WTC11 (cell line): ENCODE measurements at regions not wholly inside any gene's neighbourhood (a gene's known extent, or its start where the extent isn't known, plus 50 kb on each side); places are given as distances from the start of the nearest gene placed in this dataset.
A peak's percentile ranks its signal among the peaks of the same experiment; 100 is the strongest.

Source experiments
- ATAC-seq: fragments of 200-7000 bp; cut with Tn5 transposase; 2 replicates; pipeline ENCODE4 v1.10.0; 2021; ENCODE audit warnings: mild to moderate bottlenecking, moderate library complexity
- CTCF ChIA-PET: fragments of 300-600 bp; sonication (Branson Sonifier 250); formaldehyde crosslinking; loops from one replicate; lab custom pipeline; 2021; ENCODE audit warnings: antibody characterized with exemption; lab: Charles Lee
- POLR2A ChIA-PET: fragments of 350-600 bp; sonication (Branson Sonifier 250); formaldehyde crosslinking; loops from one replicate; lab custom pipeline; 2021; ENCODE audit warnings: antibody characterized with exemption; lab: Charles Lee
- DNase-seq: peaks from one replicate; pipeline ENCODE4 v3.0.0; 2021; ENCODE audit warnings: low spot score
- H3K27ac Mint-ChIP-seq: 2 replicates; pipeline ENCODE4 v1.8.0; 2021; ENCODE audit warnings: mixed read lengths
- H3K27me3 Mint-ChIP-seq: 2 replicates; pipeline ENCODE4 v1.8.0; 2021; ENCODE audit warnings: low read depth, mild to moderate bottlenecking, moderate library complexity, mixed read lengths
- H3K36me3 Mint-ChIP-seq: 2 replicates; pipeline ENCODE4 v1.8.0; 2021; ENCODE audit warnings: mixed read lengths
- H3K4me1 Mint-ChIP-seq: 2 replicates; pipeline ENCODE4 v1.8.0; 2022; ENCODE audit warnings: mixed read lengths
- H3K4me3 Mint-ChIP-seq: 2 replicates; pipeline ENCODE4 v1.8.0; 2021; ENCODE audit warnings: mild to moderate bottlenecking, moderate library complexity, mixed read lengths
- H3K9me3 Mint-ChIP-seq: 2 replicates; pipeline ENCODE4 v1.8.0; 2021; ENCODE audit warnings: mixed read lengths
- ELF4 ChIP-seq: sonication (generic); formaldehyde crosslinking; IDR thresholded peaks from 2 replicates; pipeline ENCODE4 v1.8.1; 2022; ENCODE audit warnings: low read depth, mild to moderate bottlenecking, moderate library complexity, missing genetic modification reagents
- JUN ChIP-seq: sonication (generic); formaldehyde crosslinking; IDR thresholded peaks from 2 replicates; pipeline ENCODE4 v1.8.0; 2023; ENCODE audit warnings: mild to moderate bottlenecking, missing genetic modification reagents
- NFYB ChIP-seq: sonication (generic); formaldehyde crosslinking; conservative IDR thresholded peaks from 2 replicates; pipeline ENCODE4 v1.8.0; 2022; ENCODE audit warnings: low read depth, missing genetic modification reagents
- NR1H2 ChIP-seq: sonication (generic); formaldehyde crosslinking; IDR thresholded peaks from 2 replicates; pipeline ENCODE4 v1.9.0; 2021; ENCODE audit warnings: mild to moderate bottlenecking, moderate library complexity, missing genetic modification reagents
- SMAD3 ChIP-seq: sonication (generic); formaldehyde crosslinking; IDR thresholded peaks from 2 replicates; pipeline ENCODE4 v1.8.0; 2022; ENCODE audit warnings: missing genetic modification reagents, mild to moderate bottlenecking, borderline replicate concordance
- SMAD4 ChIP-seq: sonication (generic); formaldehyde crosslinking; IDR thresholded peaks from 2 replicates; pipeline ENCODE4 v1.8.0; 2022; ENCODE audit warnings: mild to moderate bottlenecking, missing genetic modification reagents
- SOX15 ChIP-seq: fragments of 250-450 bp; sonication (Bioruptor Pico); IDR thresholded peaks from 2 replicates; pipeline ENCODE4 v1.9.0; 2021; ENCODE audit warnings: mild to moderate bottlenecking
- TCF7 ChIP-seq: sonication (generic); formaldehyde crosslinking; IDR thresholded peaks from 2 replicates; pipeline ENCODE4 v1.8.0; 2022; ENCODE audit warnings: mild to moderate bottlenecking, low read depth, missing genetic modification reagents, moderate library complexity
- ZBTB21 ChIP-seq: sonication (generic); formaldehyde crosslinking; IDR thresholded peaks from 2 replicates; pipeline ENCODE4 v1.8.1; 2023; ENCODE audit warnings: mild to moderate bottlenecking, missing genetic modification reagents, borderline replicate concordance
- ZNF232 ChIP-seq: sonication (generic); formaldehyde crosslinking; IDR thresholded peaks from 2 replicates; pipeline ENCODE4 v1.8.0; 2022; ENCODE audit warnings: mild to moderate bottlenecking, missing genetic modification reagents
- ZNF263 ChIP-seq: sonication (generic); formaldehyde crosslinking; IDR thresholded peaks from 2 replicates; pipeline ENCODE4 v1.8.1; 2022; ENCODE audit warnings: low read depth, mild to moderate bottlenecking, moderate library complexity, missing genetic modification reagents
- ZNF671 ChIP-seq: fragments of 250-450 bp; sonication (Bioruptor Pico); IDR thresholded peaks from 2 replicates; pipeline ENCODE4 v1.8.0; 2021; ENCODE audit warnings: mild to moderate bottlenecking
- TF ChIP-seq, protein P1 (sequence below): sonication (generic); formaldehyde crosslinking; IDR thresholded peaks from 2 replicates; pipeline ENCODE4 v1.8.0; 2022; ENCODE audit warnings: missing genetic modification reagents
- TF ChIP-seq, protein P2 (sequence below): fragments of 250-450 bp; sonication (Bioruptor Pico); IDR thresholded peaks from 2 replicates; pipeline ENCODE4 v1.9.0; 2021; ENCODE audit warnings: moderate library complexity, mild to moderate bottlenecking, inconsistent platforms, borderline replicate concordance
- TF ChIP-seq, protein P3 (sequence below): sonication (generic); formaldehyde crosslinking; IDR thresholded peaks from 2 replicates; pipeline ENCODE4 v1.8.1; 2023; ENCODE audit warnings: mild to moderate bottlenecking, missing genetic modification reagents
- TF ChIP-seq, protein P4 (sequence below): sonication (generic); formaldehyde crosslinking; IDR thresholded peaks from 2 replicates; pipeline ENCODE4 v1.8.0; 2022; ENCODE audit warnings: mild to moderate bottlenecking, missing genetic modification reagents
- TF ChIP-seq, protein P5 (sequence below): sonication (generic); formaldehyde crosslinking; IDR thresholded peaks from 2 replicates; pipeline ENCODE4 v1.8.1; 2022; ENCODE audit warnings: low read depth, missing genetic modification reagents, borderline replicate concordance
- TF ChIP-seq, protein P6 (sequence below): fragments of 250-450 bp; sonication (Bioruptor Pico); IDR thresholded peaks from 2 replicates; pipeline ENCODE4 v1.8.0; 2021; ENCODE audit warnings: mild to moderate bottlenecking

DNA sequence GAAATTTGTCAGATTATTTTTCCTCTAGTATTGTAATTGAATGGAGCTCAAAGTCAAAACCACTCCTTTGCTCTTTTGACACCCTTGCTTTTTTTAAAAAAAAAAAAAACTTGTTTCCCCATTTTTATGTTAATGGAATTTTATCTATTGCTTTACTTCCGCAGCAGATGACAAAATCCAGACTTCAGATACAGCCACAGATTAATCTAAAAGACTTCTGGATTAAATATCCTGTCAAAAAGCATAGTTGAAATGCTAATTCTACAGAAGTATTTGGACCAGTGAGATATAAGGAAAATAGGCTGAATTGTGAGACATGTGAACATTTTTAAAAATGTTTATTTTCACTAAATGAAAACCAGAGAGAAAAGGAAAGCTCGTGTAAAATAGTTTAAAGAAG lies 341.4 kb downstream of the BMP2 start:
- no peak overlapping the region for H3K4me3 Mint-ChIP-seq
- ChIA-PET CTCF (interaction anchor here (0.6 kb wide), 1 partner anchor 334 kb away, joined by 3 read pairs; no protein-coding TSS in a partner anchor), POLR2A (no interaction called here)
- H3K36me3 Mint-ChIP-seq, result no peaks in the 10 kb centered on the region
- H3K27ac Mint-ChIP-seq, result no peak overlapping the region
- no peaks in the 10 kb centered on the region for H3K27me3 Mint-ChIP-seq
- TF ChIP-seq SMAD4 (CRISPR knock-in tag) (no peak), NFYB (CRISPR knock-in tag) (no peak), SOX15 (no peak), ELF4 (CRISPR knock-in tag) (no peak), NR1H2 (CRISPR knock-in tag) (no peak), TCF7 (no peak)
- TF ChIP-seq, protein P1, sequence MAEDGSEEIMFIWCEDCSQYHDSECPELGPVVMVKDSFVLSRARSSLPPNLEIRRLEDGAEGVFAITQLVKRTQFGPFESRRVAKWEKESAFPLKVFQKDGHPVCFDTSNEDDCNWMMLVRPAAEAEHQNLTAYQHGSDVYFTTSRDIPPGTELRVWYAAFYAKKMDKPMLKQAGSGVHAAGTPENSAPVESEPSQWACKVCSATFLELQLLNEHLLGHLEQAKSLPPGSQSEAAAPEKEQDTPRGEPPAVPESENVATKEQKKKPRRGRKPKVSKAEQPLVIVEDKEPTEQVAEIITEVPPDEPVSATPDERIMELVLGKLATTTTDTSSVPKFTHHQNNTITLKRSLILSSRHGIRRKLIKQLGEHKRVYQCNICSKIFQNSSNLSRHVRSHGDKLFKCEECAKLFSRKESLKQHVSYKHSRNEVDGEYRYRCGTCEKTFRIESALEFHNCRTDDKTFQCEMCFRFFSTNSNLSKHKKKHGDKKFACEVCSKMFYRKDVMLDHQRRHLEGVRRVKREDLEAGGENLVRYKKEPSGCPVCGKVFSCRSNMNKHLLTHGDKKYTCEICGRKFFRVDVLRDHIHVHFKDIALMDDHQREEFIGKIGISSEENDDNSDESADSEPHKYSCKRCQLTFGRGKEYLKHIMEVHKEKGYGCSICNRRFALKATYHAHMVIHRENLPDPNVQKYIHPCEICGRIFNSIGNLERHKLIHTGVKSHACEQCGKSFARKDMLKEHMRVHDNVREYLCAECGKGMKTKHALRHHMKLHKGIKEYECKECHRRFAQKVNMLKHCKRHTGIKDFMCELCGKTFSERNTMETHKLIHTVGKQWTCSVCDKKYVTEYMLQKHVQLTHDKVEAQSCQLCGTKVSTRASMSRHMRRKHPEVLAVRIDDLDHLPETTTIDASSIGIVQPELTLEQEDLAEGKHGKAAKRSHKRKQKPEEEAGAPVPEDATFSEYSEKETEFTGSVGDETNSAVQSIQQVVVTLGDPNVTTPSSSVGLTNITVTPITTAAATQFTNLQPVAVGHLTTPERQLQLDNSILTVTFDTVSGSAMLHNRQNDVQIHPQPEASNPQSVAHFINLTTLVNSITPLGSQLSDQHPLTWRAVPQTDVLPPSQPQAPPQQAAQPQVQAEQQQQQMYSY (CRISPR knock-in tag), result no peak
- TF ChIP-seq, protein P2, sequence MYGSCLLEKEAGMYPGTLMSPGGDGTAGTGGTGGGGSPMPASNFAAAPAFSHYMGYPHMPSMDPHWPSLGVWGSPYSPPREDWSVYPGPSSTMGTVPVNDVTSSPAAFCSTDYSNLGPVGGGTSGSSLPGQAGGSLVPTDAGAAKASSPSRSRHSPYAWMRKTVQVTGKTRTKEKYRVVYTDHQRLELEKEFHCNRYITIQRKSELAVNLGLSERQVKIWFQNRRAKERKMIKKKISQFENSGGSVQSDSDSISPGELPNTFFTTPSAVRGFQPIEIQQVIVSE (CRISPR knock-in tag), result no peak
- TF ChIP-seq, protein P3, sequence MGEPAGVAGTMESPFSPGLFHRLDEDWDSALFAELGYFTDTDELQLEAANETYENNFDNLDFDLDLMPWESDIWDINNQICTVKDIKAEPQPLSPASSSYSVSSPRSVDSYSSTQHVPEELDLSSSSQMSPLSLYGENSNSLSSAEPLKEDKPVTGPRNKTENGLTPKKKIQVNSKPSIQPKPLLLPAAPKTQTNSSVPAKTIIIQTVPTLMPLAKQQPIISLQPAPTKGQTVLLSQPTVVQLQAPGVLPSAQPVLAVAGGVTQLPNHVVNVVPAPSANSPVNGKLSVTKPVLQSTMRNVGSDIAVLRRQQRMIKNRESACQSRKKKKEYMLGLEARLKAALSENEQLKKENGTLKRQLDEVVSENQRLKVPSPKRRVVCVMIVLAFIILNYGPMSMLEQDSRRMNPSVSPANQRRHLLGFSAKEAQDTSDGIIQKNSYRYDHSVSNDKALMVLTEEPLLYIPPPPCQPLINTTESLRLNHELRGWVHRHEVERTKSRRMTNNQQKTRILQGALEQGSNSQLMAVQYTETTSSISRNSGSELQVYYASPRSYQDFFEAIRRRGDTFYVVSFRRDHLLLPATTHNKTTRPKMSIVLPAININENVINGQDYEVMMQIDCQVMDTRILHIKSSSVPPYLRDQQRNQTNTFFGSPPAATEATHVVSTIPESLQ (CRISPR knock-in tag), result no peak
- TF ChIP-seq, protein P4, sequence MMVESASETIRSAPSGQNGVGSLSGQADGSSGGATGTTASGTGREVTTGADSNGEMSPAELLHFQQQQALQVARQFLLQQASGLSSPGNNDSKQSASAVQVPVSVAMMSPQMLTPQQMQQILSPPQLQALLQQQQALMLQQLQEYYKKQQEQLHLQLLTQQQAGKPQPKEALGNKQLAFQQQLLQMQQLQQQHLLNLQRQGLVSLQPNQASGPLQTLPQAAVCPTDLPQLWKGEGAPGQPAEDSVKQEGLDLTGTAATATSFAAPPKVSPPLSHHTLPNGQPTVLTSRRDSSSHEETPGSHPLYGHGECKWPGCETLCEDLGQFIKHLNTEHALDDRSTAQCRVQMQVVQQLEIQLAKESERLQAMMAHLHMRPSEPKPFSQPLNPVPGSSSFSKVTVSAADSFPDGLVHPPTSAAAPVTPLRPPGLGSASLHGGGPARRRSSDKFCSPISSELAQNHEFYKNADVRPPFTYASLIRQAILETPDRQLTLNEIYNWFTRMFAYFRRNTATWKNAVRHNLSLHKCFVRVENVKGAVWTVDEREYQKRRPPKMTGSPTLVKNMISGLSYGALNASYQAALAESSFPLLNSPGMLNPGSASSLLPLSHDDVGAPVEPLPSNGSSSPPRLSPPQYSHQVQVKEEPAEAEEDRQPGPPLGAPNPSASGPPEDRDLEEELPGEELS (CRISPR knock-in tag), result no peak
- peaks cover 20% of the 10 kb centered on the region for H3K4me1 Mint-ChIP-seq
- no peak for ATAC-seq
- no peak for DNase-seq
- peaks cover 4% of the 10 kb centered on the region; the same call in 1 of the 2 replicates for H3K9me3 Mint-ChIP-seq

DNA sequence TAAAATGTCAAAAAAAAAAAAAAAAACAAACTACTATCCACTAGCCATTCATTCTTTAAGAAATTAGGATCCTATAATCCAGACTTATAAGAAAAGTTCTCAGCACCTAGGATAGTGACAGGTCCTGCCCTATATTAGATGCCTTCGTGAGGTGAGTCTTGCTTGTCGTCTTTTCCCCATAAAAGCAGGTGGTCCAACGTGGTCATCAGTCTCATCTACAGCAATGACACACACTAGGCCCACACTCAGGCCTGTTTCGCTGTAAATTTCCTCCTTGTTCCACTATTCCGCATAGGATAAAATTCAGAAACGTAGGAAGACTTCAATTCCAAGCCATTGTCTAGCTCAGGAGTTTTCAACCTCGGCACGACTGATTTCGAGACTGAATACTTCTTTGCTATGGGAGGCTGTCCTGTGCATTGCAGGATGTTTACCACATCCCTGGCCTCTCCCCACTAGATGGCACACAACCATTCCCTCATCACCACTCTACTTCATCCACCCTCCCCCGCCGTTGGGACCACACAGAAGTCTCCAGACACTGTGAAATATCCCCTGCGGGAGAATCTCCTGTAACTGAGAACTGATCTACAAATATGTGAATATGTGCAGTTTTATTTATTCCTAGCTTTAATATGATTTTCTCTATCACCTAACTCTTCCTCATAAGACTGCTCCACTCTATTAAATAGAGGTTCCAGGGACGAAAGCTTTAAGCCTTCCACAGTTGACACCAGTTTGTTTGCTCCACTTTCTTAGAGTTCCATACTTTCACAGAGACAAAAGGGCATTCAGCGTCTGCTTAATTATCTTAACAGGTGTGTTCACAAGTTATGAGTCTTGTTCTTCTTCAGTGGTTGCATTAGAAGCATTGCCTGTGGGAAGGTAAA lies 346.3 kb downstream of the BMP2 start:
- Mint-ChIP-seq H3K4me1 (peaks cover 25% of the 10 kb centered on the region), H3K9me3 (no peaks in the 10 kb centered on the region), H3K27ac (peak overlapping the region; percentile 21; the same call in 1 of the 2 replicates), H3K36me3 (no peaks in the 10 kb centered on the region), H3K4me3 (peak overlapping the region; percentile 6; the same call in 1 of the 2 replicates), H3K27me3 (no peaks in the 10 kb centered on the region)
- ATAC-seq, result peak; percentile 99
- ChIA-PET CTCF (interaction anchor here (0.6 to 3.5 kb wide), 14 partner anchors 10 to 344 kb away, joined by 3 to 25 read pairs (median 4); no protein-coding TSS in a partner anchor), POLR2A (no interaction called here)
- peak; percentile 75 for DNase-seq
- TF ChIP-seq ZNF671 (no peak), ZNF263 (CRISPR knock-in tag) (no peak), ZBTB21 (CRISPR knock-in tag) (no peak), JUN (CRISPR knock-in tag) (no peak), NFYB (CRISPR knock-in tag) (no peak), SMAD3 (CRISPR knock-in tag) (no peak), ZNF232 (no peak)
- TF ChIP-seq, protein P5, sequence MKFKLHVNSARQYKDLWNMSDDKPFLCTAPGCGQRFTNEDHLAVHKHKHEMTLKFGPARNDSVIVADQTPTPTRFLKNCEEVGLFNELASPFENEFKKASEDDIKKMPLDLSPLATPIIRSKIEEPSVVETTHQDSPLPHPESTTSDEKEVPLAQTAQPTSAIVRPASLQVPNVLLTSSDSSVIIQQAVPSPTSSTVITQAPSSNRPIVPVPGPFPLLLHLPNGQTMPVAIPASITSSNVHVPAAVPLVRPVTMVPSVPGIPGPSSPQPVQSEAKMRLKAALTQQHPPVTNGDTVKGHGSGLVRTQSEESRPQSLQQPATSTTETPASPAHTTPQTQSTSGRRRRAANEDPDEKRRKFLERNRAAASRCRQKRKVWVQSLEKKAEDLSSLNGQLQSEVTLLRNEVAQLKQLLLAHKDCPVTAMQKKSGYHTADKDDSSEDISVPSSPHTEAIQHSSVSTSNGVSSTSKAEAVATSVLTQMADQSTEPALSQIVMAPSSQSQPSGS, result no peak
- TF ChIP-seq, protein P1 (CRISPR knock-in tag), result no peak
- TF ChIP-seq, protein P6, sequence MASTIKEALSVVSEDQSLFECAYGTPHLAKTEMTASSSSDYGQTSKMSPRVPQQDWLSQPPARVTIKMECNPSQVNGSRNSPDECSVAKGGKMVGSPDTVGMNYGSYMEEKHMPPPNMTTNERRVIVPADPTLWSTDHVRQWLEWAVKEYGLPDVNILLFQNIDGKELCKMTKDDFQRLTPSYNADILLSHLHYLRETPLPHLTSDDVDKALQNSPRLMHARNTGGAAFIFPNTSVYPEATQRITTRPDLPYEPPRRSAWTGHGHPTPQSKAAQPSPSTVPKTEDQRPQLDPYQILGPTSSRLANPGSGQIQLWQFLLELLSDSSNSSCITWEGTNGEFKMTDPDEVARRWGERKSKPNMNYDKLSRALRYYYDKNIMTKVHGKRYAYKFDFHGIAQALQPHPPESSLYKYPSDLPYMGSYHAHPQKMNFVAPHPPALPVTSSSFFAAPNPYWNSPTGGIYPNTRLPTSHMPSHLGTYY (CRISPR knock-in tag), result no peak
